Heart left ventricle (tissue), 13 donors: ENCODE measurements at regions not wholly inside any gene's neighbourhood (a gene's known extent, or its start where the extent isn't known, plus 50 kb on each side); places are given as distances from the start of the nearest gene placed in this dataset.

Experiments
- POLR2A ChIP-seq, 2 donors: fragments of 450-650 bp; IDR thresholded peaks; one replicate each; pipeline ENCODE4 v1.6.1; 2017; ENCODE audit warnings: antibody characterized with exemption in 2 of 2, mild to moderate bottlenecking in 2 of 2, moderate library complexity in 2 of 2
- TF ChIP-seq, protein P1 (sequence below), 12 donors: fragments of 200-600 bp; sonication (generic) in 4 of 12; IDR thresholded peaks; one replicate each; pipeline versions ENCODE4 v1.5.0 to v1.8.0; 2018 to 2022; ENCODE audit warnings: antibody characterized with exemption in 12 of 12, mild to moderate bottlenecking in 5 of 12
- donor health status: ischemic (EF 13 %, LVEDD 7.1; RV severe dilation, severe dysfunction).
- donor health status: DM: no; HTN: yes; CAD: no.
- donor health status: DM: no; HTN: no; CAD: no.
- donor health status: ischemic (EF 25% LVEDD 6.9; RV normal size, moderate dysfunction).
- donor health status: ischemic (EF 25% LVEDD 5.7; RV mildly dilated, moderate dysfunction).
- donor health status: ischemic (EF 35%, LVEDD 5.7; RV mildly dilated, moderate dysfunction).
- donor health status: nonischemic (EF 11% LVEDD 7.7; RV severe dilation, severe dysfunction).
- donor health status: DM: yes; HTN: yes; CAD: no.
- donor health status: PGD.
- donor health status: ischemic (EF 29% LVEDD 5.4; RV normal size, mild dysfunction).
- donor health status: nonischemic (EF 23%, LVEDD 6.1; RV moderate dilation, normal function).

DNA sequence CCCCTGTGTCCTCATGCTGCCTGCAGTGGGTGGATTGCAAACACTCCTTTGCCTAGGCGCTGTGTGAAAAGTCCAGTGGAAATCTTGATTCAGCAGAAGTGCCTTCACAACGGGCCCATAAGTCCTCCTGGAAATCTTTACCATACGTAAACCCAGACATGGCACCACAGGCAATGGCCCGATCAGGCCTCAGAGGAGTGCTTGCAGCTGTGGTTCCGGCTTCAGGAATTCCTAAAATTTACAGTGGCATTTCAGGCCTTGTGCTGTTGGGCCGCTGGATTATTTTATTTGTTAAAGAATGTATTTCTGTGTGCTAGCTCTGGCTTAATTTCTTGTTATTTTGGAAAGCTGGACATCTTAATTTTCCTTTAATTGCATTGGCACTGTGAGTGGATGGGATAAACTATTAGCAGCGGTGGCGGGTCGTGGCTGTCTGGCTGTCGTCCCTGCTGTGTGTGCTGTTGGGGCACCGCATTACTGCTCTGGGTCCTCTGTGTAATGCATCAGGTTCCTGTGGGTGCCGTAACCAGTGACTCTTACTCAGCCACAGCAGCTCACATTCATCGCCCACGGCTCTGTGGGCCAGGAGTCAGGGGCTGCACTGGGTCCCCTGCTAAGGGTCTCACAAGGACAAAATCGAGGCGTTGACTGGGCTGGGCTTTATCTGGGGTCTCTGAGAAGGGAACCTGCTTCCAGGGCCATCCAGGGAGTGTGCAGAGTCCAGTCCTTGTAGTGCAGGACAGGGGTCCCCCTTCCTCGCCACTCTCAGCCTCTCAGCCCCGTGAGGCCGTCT is 73.1 kb downstream of the RTP5 start:
- TF ChIP-seq, protein P1, sequence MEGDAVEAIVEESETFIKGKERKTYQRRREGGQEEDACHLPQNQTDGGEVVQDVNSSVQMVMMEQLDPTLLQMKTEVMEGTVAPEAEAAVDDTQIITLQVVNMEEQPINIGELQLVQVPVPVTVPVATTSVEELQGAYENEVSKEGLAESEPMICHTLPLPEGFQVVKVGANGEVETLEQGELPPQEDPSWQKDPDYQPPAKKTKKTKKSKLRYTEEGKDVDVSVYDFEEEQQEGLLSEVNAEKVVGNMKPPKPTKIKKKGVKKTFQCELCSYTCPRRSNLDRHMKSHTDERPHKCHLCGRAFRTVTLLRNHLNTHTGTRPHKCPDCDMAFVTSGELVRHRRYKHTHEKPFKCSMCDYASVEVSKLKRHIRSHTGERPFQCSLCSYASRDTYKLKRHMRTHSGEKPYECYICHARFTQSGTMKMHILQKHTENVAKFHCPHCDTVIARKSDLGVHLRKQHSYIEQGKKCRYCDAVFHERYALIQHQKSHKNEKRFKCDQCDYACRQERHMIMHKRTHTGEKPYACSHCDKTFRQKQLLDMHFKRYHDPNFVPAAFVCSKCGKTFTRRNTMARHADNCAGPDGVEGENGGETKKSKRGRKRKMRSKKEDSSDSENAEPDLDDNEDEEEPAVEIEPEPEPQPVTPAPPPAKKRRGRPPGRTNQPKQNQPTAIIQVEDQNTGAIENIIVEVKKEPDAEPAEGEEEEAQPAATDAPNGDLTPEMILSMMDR (IDR thresholded peaks at IDR 0.05): no peak
- no peak for TF ChIP-seq POLR2A (IDR thresholded peaks at IDR 0.05)
